ENCODE measurements at regions not wholly inside any gene's neighbourhood (a gene's known extent, or its start where the extent isn't known, plus 50 kb on each side); places are given as distances from the start of the nearest gene placed in this dataset.

GRCh38 chr12:87841935-87842334 lies 187.3 kb downstream of the C12orf50 start:
- Histone ChIP-seq H3K4me3 (no peak overlapping the region), H3K27me3 (no peaks in the 10 kb centered on the region), H3K9me3 (no peaks in the 10 kb centered on the region), H3K36me3 (no peaks in the 10 kb centered on the region), H3K27ac (no peak overlapping the region), H3K4me1 (no peaks in the 10 kb centered on the region)
- no peak for DNase-seq
- no peak for TF ChIP-seq CTCF (IDR thresholded peaks at IDR 0.05)
- intact Hi-C loops (cut with DNase I), result no loop called here
- no peak for ATAC-seq

- intact Hi-C loops (cut with DNase I), result no loop called here
- Histone ChIP-seq H3K27ac (no peak overlapping the region), H3K27me3 (no peaks in the 10 kb centered on the region)
These were observed 193.0 kb downstream of the C12orf50 start for GRCh38 chr12:87836190-87836589.

GRCh38 chr12:87828382-87828973 lies 200.7 kb downstream of the C12orf50 start:
- Histone ChIP-seq H3K27ac (no peak overlapping the region), H3K4me1 (no peaks in the 10 kb centered on the region), H3K27me3 (no peaks in the 10 kb centered on the region), H3K9me3 (no peaks in the 10 kb centered on the region), H3K36me3 (no peaks in the 10 kb centered on the region), H3K4me3 (no peak overlapping the region)
- intact Hi-C loops (cut with DNase I), result no loop called here
- no peak for ATAC-seq
- no peak for DNase-seq
- no peak for TF ChIP-seq CTCF (IDR thresholded peaks at IDR 0.05)

More at GRCh38 chr12:87836190-87836589, 193.0 kb downstream of the C12orf50 start:
- no peak for DNase-seq
- no peak for TF ChIP-seq CTCF (IDR thresholded peaks at IDR 0.05)
- no peaks in the 10 kb centered on the region for H3K4me1 ChIP-seq
- no peak for ATAC-seq
- H3K36me3 ChIP-seq, result no peaks in the 10 kb centered on the region
- no peak overlapping the region for H3K4me3 ChIP-seq
- no peaks in the 10 kb centered on the region for H3K9me3 ChIP-seq

- H3K4me3 ChIP-seq, result no peak overlapping the region
- H3K4me1 ChIP-seq, result no peaks in the 10 kb centered on the region
- H3K27ac ChIP-seq, result no peak overlapping the region
- H3K9me3 ChIP-seq, result no peaks in the 10 kb centered on the region
- no peaks in the 10 kb centered on the region for H3K36me3 ChIP-seq
- ATAC-seq, result no peak
- H3K27me3 ChIP-seq, result no peaks in the 10 kb centered on the region
- TF ChIP-seq CTCF (IDR thresholded peaks at IDR 0.05), result no peak
- intact Hi-C loops (cut with DNase I), result no loop called here
- DNase-seq, result no peak
These were observed 201.4 kb downstream of the C12orf50 start for GRCh38 chr12:87827638-87828264.

- no peaks in the 10 kb centered on the region for H3K27me3 ChIP-seq
- H3K36me3 ChIP-seq, result no peaks in the 10 kb centered on the region
- H3K4me1 ChIP-seq, result no peaks in the 10 kb centered on the region
- H3K9me3 ChIP-seq, result no peaks in the 10 kb centered on the region
- H3K27ac ChIP-seq, result no peak overlapping the region
- TF ChIP-seq CTCF (IDR thresholded peaks at IDR 0.05), result no peak
- intact Hi-C loops (cut with DNase I), result no loop called here
- no peak for ATAC-seq
- H3K4me3 ChIP-seq, result no peak overlapping the region
- DNase-seq, result no peak
These were observed 206.3 kb downstream of the C12orf50 start for GRCh38 chr12:87822923-87823322.

Measured in upper lobe of right lung (tissue), 1 donor.